Dendritic cell treated with granulocyte-macrophage colony-stimulating factor and Interleukin-4, amounts not matched to agents 40 ng/mL and 50 ng/mL, for 4 days (primary cell): ENCODE measurements at regions not wholly inside any gene's neighbourhood (a gene's known extent, or its start where the extent isn't known, plus 50 kb on each side); places are given as distances from the start of the nearest gene placed in this dataset.
A peak's percentile ranks its signal among the peaks of the same experiment; 100 is the strongest.

Source experiments
- H3K27ac Mint-ChIP-seq: one replicate; pipeline ENCODE4 v1.8.0; 2022; ENCODE audit warnings: mild to moderate bottlenecking, mixed read lengths
- H3K27me3 Mint-ChIP-seq: one replicate; pipeline ENCODE4 v1.8.0; 2022; ENCODE audit warnings: mild to moderate bottlenecking, mixed read lengths
- H3K36me3 Mint-ChIP-seq: one replicate; pipeline ENCODE4 v1.8.0; 2022; ENCODE audit warnings: low read depth, mixed read lengths
- H3K4me1 Mint-ChIP-seq: one replicate; pipeline ENCODE4 v1.8.0; 2022; ENCODE audit warnings: low read depth, mixed read lengths
- H3K4me3 Mint-ChIP-seq: one replicate; pipeline ENCODE4 v1.8.0; 2022; ENCODE audit warnings: mild to moderate bottlenecking, moderate library complexity, mixed read lengths
- H3K9me3 Mint-ChIP-seq: one replicate; pipeline ENCODE4 v1.8.0; 2022; ENCODE audit warnings: mixed read lengths
- intact Hi-C: fragments of 100-400 bp; cut with micrococcal nuclease; formaldehyde crosslinking; loops from one replicate; pipeline ENCODE4 v1.15.0; 2022

GRCh38 chr9:81112627-81113452, 576.5 kb downstream of the TLE1 start:
- intact Hi-C loops: loop anchor here (1.0 kb wide), 1 partner anchor 577 kb away; no protein-coding TSS in a partner anchor
- H3K4me1 Mint-ChIP-seq: peaks cover 39% of the 10 kb centered on the region
- peak overlapping the region; percentile 86 for H3K27ac Mint-ChIP-seq
- no peaks in the 10 kb centered on the region for H3K9me3 Mint-ChIP-seq
- H3K4me3 Mint-ChIP-seq: peak overlapping the region; percentile 56
- no peaks in the 10 kb centered on the region for H3K36me3 Mint-ChIP-seq
- peaks cover 2% of the 10 kb centered on the region for H3K27me3 Mint-ChIP-seq

DNA sequence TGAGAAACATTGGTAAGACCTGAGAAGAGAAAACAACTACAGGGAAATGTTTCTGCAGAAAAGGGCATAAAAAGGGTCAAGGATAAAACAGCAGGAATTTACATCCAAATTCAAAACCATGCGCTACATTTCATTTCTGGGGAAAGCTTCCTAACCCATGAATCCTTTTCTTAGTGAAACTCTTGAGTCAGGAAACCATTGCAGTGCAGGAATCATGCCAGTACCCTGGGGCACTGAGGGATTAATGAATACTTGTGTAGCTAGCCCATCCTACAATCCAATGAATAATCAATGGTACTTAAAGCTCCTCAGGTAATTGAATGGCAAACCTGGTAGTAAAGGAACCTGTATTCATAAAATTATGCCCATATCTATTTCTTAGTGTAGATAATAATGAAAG, 580.5 kb downstream of the TLE1 start:
- Mint-ChIP-seq H3K4me1 (peaks cover 34% of the 10 kb centered on the region), H3K9me3 (no peaks in the 10 kb centered on the region), H3K36me3 (no peaks in the 10 kb centered on the region), H3K27ac (no peak overlapping the region), H3K27me3 (peaks cover 2% of the 10 kb centered on the region), H3K4me3 (no peak overlapping the region)
- intact Hi-C loops: no loop called here

GRCh38 chr9:81108391-81108790, 581.0 kb downstream of the TLE1 start:
- Mint-ChIP-seq H3K27ac (no peak overlapping the region), H3K4me3 (no peak overlapping the region), H3K36me3 (no peaks in the 10 kb centered on the region), H3K27me3 (peaks cover 2% of the 10 kb centered on the region), H3K4me1 (peaks cover 29% of the 10 kb centered on the region), H3K9me3 (no peaks in the 10 kb centered on the region)
- intact Hi-C loops: no loop called here

DNA sequence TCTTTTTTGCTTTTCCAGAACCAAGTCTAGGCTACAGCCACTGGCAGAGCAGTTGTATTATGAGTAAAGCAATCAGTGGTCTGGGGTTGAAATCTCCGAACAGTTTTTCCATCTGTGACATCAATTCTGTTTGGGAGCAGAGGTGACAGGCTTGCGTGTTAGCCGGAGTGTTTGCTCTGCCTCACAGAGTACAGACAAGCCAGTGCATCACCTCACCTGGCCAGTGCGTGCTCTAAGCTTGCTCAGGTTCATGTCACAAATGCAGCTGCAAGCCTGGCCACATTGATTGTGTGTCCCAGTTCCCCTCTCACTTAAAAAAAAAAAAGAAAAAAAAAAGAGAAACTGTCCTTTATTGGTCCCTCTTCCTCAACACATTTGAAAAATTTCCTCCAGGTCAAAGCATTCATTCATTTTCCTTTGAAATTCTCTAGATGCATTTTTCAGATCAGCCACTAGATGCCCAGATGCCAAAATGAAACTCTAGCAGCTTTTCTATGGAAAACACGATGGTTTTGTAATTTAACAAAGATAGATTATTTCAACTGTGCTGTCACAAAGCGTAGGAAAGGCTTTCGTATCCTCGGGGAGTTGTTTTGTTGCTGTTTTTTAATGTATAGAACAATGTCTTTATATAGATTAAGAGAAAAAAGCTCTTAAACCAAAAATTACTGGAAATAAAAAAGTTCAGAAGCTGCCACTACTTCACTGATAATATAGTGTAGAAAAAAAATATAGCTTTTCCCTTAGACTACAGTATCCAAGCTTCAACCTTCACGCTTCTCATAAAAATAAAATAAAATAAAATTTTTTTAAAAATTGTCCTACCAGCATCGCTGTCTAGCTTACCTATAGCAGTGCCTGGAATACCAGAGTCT, 585.5 kb downstream of the TLE1 start:
- no peak overlapping the region for H3K27ac Mint-ChIP-seq
- H3K4me3 Mint-ChIP-seq: no peak overlapping the region
- no peaks in the 10 kb centered on the region for H3K36me3 Mint-ChIP-seq
- peaks cover 10% of the 10 kb centered on the region for H3K9me3 Mint-ChIP-seq
- intact Hi-C loops: no loop called here
- H3K4me1 Mint-ChIP-seq: peaks cover 30% of the 10 kb centered on the region
- H3K27me3 Mint-ChIP-seq: peaks cover 2% of the 10 kb centered on the region

GRCh38 chr9:81097131-81097847, 592.1 kb downstream of the TLE1 start:
- intact Hi-C loops: no loop called here
- no peak overlapping the region for H3K4me3 Mint-ChIP-seq
- no peaks in the 10 kb centered on the region for H3K36me3 Mint-ChIP-seq
- H3K27ac Mint-ChIP-seq: no peak overlapping the region
- H3K4me1 Mint-ChIP-seq: peaks cover 4% of the 10 kb centered on the region
- H3K27me3 Mint-ChIP-seq: no peaks in the 10 kb centered on the region
- H3K9me3 Mint-ChIP-seq: peaks cover 30% of the 10 kb centered on the region

DNA sequence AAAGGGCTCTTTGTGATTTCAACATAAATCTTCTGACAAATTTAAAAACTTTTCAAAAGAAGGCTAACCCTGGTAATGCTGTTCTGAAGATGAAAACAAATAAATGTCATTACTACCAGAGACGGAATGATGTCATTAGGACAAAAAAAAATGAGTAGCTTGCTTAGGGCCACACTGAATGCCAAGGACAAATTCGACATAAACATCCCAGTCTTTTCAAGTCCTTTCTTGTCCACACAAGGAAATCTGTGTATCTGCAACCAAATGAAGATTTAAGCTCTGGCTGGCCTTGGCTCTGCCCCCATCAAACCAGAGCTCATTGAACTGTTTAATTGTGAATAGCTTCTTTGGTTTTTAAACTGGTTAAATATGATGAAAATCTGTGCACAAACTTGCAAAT, 592.7 kb downstream of the TLE1 start:
- intact Hi-C loops: no loop called here
- H3K27me3 Mint-ChIP-seq: no peaks in the 10 kb centered on the region

DNA sequence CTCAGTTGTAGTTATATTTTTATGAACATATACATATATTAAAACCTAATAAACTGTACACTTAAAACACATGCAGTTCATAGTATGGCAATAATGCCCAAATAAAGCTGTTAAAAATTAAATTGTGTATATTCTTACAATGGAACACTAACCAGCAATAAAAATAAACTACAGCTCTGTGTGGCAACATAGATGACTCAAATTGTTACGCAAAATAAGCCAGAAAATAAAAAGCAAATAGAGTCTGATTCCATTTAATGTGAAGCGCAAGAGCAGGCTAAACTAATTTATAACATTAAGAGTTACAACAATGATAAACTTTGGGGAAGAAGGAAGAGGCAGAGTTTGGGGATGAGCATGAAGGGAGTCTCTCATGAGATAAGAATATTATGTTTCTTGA, 597.3 kb downstream of the TLE1 start:
- no peak overlapping the region for H3K4me3 Mint-ChIP-seq
- no peak overlapping the region for H3K27ac Mint-ChIP-seq
- intact Hi-C loops: no loop called here
- H3K4me1 Mint-ChIP-seq: peaks cover 11% of the 10 kb centered on the region
- no peaks in the 10 kb centered on the region for H3K27me3 Mint-ChIP-seq
- H3K9me3 Mint-ChIP-seq: peaks cover 20% of the 10 kb centered on the region
- no peaks in the 10 kb centered on the region for H3K36me3 Mint-ChIP-seq

More for the DNA sequence above, 592.7 kb downstream of the TLE1 start:
- Mint-ChIP-seq H3K27ac (no peak overlapping the region), H3K4me1 (peaks cover 5% of the 10 kb centered on the region), H3K36me3 (no peaks in the 10 kb centered on the region), H3K4me3 (no peak overlapping the region), H3K9me3 (peaks cover 36% of the 10 kb centered on the region)

DNA sequence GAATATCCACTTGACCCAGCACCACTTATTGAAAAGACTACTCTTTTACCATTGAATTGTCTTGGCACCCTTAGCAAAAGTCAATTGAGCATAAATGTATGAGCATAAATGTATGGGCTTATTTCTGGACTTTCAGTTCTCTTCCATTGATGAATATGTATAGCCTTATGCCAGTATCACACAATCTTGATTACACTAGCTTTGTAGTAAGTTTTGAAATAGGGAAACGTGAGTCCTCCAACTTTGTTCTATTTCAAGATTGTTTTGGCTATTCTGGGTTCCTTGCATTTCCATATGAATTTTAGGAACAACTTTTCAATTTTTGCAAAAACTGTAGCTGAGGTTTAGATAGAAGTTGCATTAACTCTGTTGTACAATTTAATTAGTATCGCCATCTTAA, 601.0 kb downstream of the TLE1 start:
- no peak overlapping the region for H3K4me3 Mint-ChIP-seq
- H3K27ac Mint-ChIP-seq: no peak overlapping the region
- H3K27me3 Mint-ChIP-seq: no peaks in the 10 kb centered on the region
- intact Hi-C loops: no loop called here
- no peaks in the 10 kb centered on the region for H3K36me3 Mint-ChIP-seq
- H3K4me1 Mint-ChIP-seq: peaks cover 11% of the 10 kb centered on the region
- H3K9me3 Mint-ChIP-seq: peaks cover 16% of the 10 kb centered on the region

DNA sequence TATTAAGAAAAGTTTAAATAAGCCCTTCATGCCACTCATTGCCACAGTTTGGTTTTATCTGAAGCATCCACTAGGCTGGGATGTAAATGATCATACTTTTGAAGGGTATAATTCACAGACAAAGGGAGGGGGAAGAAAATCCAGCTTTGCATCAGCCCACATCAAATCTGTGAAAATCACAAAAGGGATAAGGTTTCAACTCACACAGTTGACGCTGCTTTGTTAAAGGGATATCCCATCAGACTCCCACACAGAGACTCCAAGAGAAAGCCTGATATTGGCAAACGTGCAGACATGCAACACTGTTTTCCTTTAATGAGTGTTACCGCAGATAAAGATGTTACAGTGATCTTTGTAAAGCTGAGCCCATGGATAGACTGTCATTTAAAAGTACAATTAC, 602.9 kb downstream of the TLE1 start:
- Mint-ChIP-seq H3K27ac (no peak overlapping the region), H3K4me3 (no peak overlapping the region), H3K36me3 (no peaks in the 10 kb centered on the region), H3K4me1 (peaks cover 13% of the 10 kb centered on the region), H3K27me3 (no peaks in the 10 kb centered on the region), H3K9me3 (no peaks in the 10 kb centered on the region)
- intact Hi-C loops: no loop called here

DNA sequence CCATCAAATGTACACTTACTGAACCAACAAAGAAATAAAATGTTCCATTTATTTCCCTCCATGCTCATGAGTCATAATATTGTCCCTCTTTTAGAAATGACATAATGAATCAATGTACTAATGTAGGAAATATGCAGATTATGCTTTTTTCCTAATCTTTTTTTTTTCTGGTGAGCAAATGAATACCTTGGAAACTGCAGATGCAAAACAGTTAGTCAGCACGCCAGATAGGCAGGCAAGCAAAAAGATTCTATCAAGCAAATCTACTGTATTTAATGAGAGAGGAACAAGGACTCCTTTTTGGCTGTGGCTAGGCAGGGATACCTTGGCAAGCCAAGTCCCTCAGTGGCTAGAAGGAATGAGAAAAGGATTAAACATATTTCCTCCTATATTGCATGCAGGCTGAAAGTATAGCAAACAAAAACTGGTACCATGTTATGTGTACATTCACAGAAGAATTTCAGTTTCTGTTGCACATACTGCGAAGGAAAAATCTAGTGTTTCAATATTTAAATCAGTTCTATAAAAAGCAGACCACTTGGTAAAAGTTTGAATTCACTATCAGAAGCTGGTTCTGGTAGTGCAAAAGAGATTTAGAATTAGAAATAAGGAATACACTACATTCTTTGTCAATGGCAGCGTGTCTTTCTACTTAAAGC, 605.4 kb downstream of the TLE1 start:
- no peaks in the 10 kb centered on the region for H3K36me3 Mint-ChIP-seq

DNA sequence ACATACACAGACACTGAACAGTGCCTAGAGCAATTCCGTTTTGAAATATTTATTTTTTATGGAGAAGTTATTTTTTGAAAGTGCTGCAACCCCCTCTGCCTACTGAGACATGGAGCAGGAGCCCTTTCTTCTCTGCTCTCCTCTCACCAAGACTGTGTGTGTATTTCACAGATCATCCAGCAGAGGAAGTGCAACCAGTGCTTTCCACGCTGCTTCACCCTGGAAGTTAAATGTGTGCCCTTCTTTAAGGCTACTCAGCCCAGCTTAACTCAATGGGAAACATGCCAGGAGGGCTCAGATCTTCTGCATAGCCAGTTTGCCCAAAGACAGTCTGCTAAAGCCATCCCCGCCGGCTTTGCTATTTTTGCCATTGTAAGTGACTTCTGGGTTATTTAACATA, 606.3 kb downstream of the TLE1 start:
- intact Hi-C loops: no loop called here
- peaks cover 15% of the 10 kb centered on the region for H3K4me1 Mint-ChIP-seq
- H3K27ac Mint-ChIP-seq: no peak overlapping the region
- H3K4me3 Mint-ChIP-seq: no peak overlapping the region
- H3K36me3 Mint-ChIP-seq: no peaks in the 10 kb centered on the region
- H3K9me3 Mint-ChIP-seq: no peaks in the 10 kb centered on the region
- no peaks in the 10 kb centered on the region for H3K27me3 Mint-ChIP-seq

More for the DNA sequence above, 605.4 kb downstream of the TLE1 start:
- intact Hi-C loops: no loop called here
- H3K27ac Mint-ChIP-seq: no peak overlapping the region
- peaks cover 12% of the 10 kb centered on the region for H3K4me1 Mint-ChIP-seq
- no peaks in the 10 kb centered on the region for H3K9me3 Mint-ChIP-seq
- H3K27me3 Mint-ChIP-seq: no peaks in the 10 kb centered on the region
- no peak overlapping the region for H3K4me3 Mint-ChIP-seq

DNA sequence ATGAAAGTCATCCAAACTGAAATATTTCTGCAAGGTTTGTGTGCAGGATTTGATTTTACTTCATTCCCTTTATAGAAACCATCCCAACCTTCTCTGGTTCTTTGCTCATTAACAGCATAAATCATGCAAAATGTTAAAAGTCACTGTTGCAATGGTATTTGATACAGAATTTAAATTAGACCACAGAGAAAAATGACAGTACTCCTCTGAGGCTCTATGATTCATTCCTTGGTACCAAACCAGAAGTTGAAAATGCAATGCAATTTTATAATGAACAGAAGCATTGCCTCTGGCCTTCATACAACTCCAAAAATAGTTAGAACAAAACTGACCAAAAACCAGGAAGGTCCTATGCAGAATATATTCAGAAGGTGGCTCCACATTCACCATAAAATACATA, 607.1 kb downstream of the TLE1 start:
- H3K4me1 Mint-ChIP-seq: peaks cover 15% of the 10 kb centered on the region
- no peak overlapping the region for H3K27ac Mint-ChIP-seq
- intact Hi-C loops: no loop called here
- no peaks in the 10 kb centered on the region for H3K36me3 Mint-ChIP-seq
- H3K4me3 Mint-ChIP-seq: no peak overlapping the region
- no peaks in the 10 kb centered on the region for H3K27me3 Mint-ChIP-seq
- no peaks in the 10 kb centered on the region for H3K9me3 Mint-ChIP-seq

DNA sequence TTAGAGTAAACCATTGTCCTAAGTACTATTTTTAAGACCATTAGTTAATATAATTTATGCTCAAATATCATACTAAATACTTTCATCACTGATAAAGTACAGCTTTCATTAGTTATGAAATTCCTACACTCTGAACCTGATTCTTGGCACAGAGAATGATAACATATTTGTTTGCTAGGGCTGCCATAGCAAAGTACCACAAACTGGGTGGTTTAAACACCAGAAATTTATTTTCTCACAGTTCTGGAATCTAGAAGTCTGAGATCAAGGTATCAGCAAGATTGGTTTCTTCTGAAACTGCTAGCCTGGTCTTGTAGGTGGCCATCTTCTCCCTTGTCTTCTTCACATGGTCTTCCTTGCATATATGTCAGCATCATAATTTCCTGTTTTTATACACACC, 608.4 kb downstream of the TLE1 start:
- Mint-ChIP-seq H3K27ac (no peak overlapping the region), H3K27me3 (no peaks in the 10 kb centered on the region), H3K4me3 (no peak overlapping the region), H3K4me1 (peaks cover 15% of the 10 kb centered on the region), H3K9me3 (no peaks in the 10 kb centered on the region), H3K36me3 (no peaks in the 10 kb centered on the region)
- intact Hi-C loops: no loop called here
